Esophagus muscularis mucosa (tissue), 4 donors: ENCODE measurements at regions not wholly inside any gene's neighbourhood (a gene's known extent, or its start where the extent isn't known, plus 50 kb on each side); places are given as distances from the start of the nearest gene placed in this dataset.

Experiments
- DNase-seq: peaks from one replicate; pipeline ENCODE4 v3.0.0-alpha.2; 2017; ENCODE audit errors: extremely low spot score
- H3K27ac ChIP-seq, 4 donors: fragments of 200-600 bp; sonication (generic); replicated peaks in 1 of 4; 1 replicate in 3 of 4; 2 replicates in 1 of 4; pipeline ENCODE4 v1.5.1; 2016 to 2019; ENCODE audit warnings: mild to moderate bottlenecking in 1 of 4
- H3K27me3 ChIP-seq, 4 donors: fragments of 200-600 bp; sonication (generic); one replicate each; pipeline versions ENCODE4 v1.5.1 to v1.6.0; 2016 to 2019
- H3K36me3 ChIP-seq, 4 donors: fragments of 200-600 bp; sonication (generic); one replicate each; pipeline ENCODE4 v1.5.1; 2016 to 2019
- H3K4me1 ChIP-seq, 4 donors: fragments of 200-600 bp; sonication (generic); one replicate each; pipeline ENCODE4 v1.5.1; 2016 to 2019
- H3K4me3 ChIP-seq, 4 donors: fragments of 200-600 bp; sonication (generic); 1 replicate in 2 of 4; 2 replicates in 2 of 4; pipeline ENCODE4 v1.5.1; 2016 to 2019; ENCODE audit warnings: mild to moderate bottlenecking in 4 of 4, moderate library complexity in 1 of 4
- H3K9me3 ChIP-seq, 4 donors: fragments of 200-600 bp; sonication (generic); 1 replicate in 3 of 4; 2 replicates in 1 of 4; pipeline ENCODE4 v1.5.1; 2016 to 2019
- CTCF ChIP-seq, 3 experiments: fragments of 200-600 bp in 2 of 3; fragments of 450-650 bp in 1 of 3; sonication (generic) in 2 of 3; IDR thresholded peaks; one replicate each; pipeline ENCODE4 v1.5.1; 2017 to 2019; ENCODE audit warnings: antibody characterized with exemption in 3 of 3, mild to moderate bottlenecking in 2 of 3, moderate library complexity in 1 of 3
- EP300 ChIP-seq: sonication (generic); formaldehyde crosslinking; IDR thresholded peaks from one replicate; pipeline ENCODE4 v1.6.1; 2017; ENCODE audit warnings: antibody characterized with exemption
- POLR2A ChIP-seq: fragments of 450-650 bp; IDR thresholded peaks from one replicate; pipeline ENCODE4 v1.6.1; 2017; ENCODE audit warnings: antibody characterized with exemption, moderate library complexity, mild to moderate bottlenecking, low read depth
- POLR2AphosphoS5 ChIP-seq, 2 donors: sonication (generic); formaldehyde crosslinking; IDR thresholded peaks; one replicate each; pipeline ENCODE4 v1.6.1; 2017; ENCODE audit warnings: antibody characterized with exemption in 2 of 2
- WGBS: methylation state at CpG from one replicate; pipeline ENCODE4 v1.1.5; 2018; 5-methylcytosine and 5-hydroxymethylcytosine counted together
- intact Hi-C: fragments of 100-400 bp; cut with DNase I; formaldehyde crosslinking; loops from one replicate; pipeline ENCODE4 v1.15.1; 2023

DNA sequence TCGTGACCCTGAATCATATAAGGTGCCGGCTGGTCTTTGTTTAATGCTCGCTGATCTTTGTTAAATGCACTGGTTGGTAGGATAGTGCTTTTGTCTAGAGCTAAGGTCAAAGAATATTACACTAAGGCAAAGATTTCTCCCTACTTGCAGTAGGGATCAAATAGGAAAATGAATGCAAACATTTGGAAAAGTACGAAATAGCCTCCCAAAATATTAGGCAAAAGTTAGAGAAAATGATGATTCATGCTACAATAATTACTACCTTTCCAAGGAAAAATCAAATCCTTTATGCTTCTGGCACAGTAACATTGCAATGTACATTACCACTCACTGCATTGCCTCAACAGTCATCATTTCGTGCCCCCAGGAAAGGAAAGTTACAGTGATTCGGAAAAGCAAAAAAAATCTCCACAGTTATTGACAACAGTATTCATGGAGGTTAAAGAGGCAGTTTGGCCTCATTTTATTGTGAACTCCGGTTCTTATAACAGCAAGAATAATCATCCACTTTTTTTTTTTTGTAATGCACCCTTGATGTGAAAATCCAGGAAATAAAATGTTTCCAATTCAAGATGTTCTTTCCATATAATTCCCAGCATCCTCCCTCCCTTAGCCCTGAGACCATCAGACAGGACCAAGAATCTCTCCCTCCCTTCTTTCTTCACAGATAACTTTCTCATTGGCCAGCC lies 61.7 kb upstream of the ZMYND8 start:
- no peak for DNase-seq
- Histone ChIP-seq H3K27ac (no peak overlapping the region), H3K9me3 (no peaks in the 10 kb centered on the region), H3K36me3 (no peaks in the 10 kb centered on the region), H3K27me3 (no peaks in the 10 kb centered on the region), H3K4me3 (no peak overlapping the region), H3K4me1 (peaks cover 0 to 13% (median 7%) of the 10 kb centered on the region in 4 donors)
- TF ChIP-seq EP300, result no peak
- no peak for TF ChIP-seq CTCF (IDR thresholded peaks at IDR 0.05)
- no peak for TF ChIP-seq POLR2AphosphoS5 (IDR thresholded peaks at IDR 0.05)
- no peak for TF ChIP-seq POLR2A
- intact Hi-C loops, result no loop called here
- WGBS, result 72% methylated on average over 7 of the region's 7 CpGs

- Histone ChIP-seq H3K27ac (no peak overlapping the region), H3K4me3 (no peak overlapping the region), H3K9me3 (no peaks in the 10 kb centered on the region), H3K4me1 (peaks cover 0 to 6% (median 3%) of the 10 kb centered on the region in 4 donors), H3K36me3 (no peaks in the 10 kb centered on the region), H3K27me3 (no peaks in the 10 kb centered on the region)
- DNase-seq, result no peak
- intact Hi-C loops, result no loop called here
- 92% methylated on average over 7 of the region's 7 CpGs for WGBS
- no peak for TF ChIP-seq POLR2A
- TF ChIP-seq CTCF (IDR thresholded peaks at IDR 0.05), result no peak
- no peak for TF ChIP-seq EP300
- no peak for TF ChIP-seq POLR2AphosphoS5 (IDR thresholded peaks at IDR 0.05)
These were observed 63.5 kb upstream of the ZMYND8 start for GRCh38 chr20:47419953-47420514.

GRCh38 chr20:47421076-47421475 lies 64.6 kb upstream of the ZMYND8 start:
- WGBS, result 90% methylated on average over 3 of the region's 3 CpGs
- intact Hi-C loops, result no loop called here
- DNase-seq, result no peak

DNA sequence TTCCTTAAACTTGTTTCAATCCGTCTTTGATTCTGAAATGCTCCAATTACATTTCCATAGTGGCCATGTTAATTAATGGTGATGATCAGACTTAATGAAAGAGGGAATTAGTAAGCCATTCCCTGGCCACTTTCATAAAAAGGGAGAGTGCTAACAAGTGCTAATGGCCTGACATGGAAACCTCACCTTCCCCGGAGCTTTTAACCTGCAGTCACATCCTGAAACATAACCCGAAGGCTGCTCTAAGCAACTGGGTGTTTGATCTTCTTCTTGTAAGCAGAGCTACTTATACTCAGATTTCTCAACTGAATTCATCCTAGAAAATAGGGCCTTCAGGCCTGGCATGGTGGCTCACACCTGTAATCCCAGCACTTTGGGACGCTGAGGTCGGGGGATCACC lies 67.1 kb upstream of the ZMYND8 start:
- H3K4me1 ChIP-seq, result no peaks in the 10 kb centered on the region
- TF ChIP-seq POLR2A (no peak), CTCF (IDR thresholded peaks at IDR 0.05) (no peak), EP300 (no peak), POLR2AphosphoS5 (IDR thresholded peaks at IDR 0.05) (no peak)
- no peaks in the 10 kb centered on the region for H3K36me3 ChIP-seq
- H3K9me3 ChIP-seq, result peaks cover 0 to 19% (median 15%) of the 10 kb centered on the region in 4 donors
- 89% methylated on average over 5 of the region's 5 CpGs for WGBS
- intact Hi-C loops, result no loop called here
- DNase-seq, result no peak
- no peak overlapping the region for H3K4me3 ChIP-seq
- H3K27me3 ChIP-seq, result no peaks in the 10 kb centered on the region
- no peak overlapping the region for H3K27ac ChIP-seq

More at GRCh38 chr20:47421076-47421475, 64.6 kb upstream of the ZMYND8 start:
- Histone ChIP-seq H3K27ac (no peak overlapping the region), H3K27me3 (no peaks in the 10 kb centered on the region), H3K4me1 (peaks cover 0 to 4% (median 0%) of the 10 kb centered on the region in 4 donors), H3K4me3 (no peak overlapping the region), H3K9me3 (no peaks in the 10 kb centered on the region), H3K36me3 (no peaks in the 10 kb centered on the region)
- TF ChIP-seq POLR2AphosphoS5 (IDR thresholded peaks at IDR 0.05) (no peak), CTCF (IDR thresholded peaks at IDR 0.05) (no peak), EP300 (no peak), POLR2A (no peak)
